CD1c-positive myeloid dendritic cell (primary cell): ENCODE measurements at regions not wholly inside any gene's neighbourhood (a gene's known extent, or its start where the extent isn't known, plus 50 kb on each side); places are given as distances from the start of the nearest gene placed in this dataset.

Experiments
- DNase-seq: peaks from one replicate; pipeline ENCODE4 v3.0.0-alpha.2; 2016; ENCODE audit errors: extremely low spot score

- DNase-seq: no peak
These were observed 329.5 kb downstream of the RPS24 start for GRCh38 chr10:78363190-78363589.

DNA sequence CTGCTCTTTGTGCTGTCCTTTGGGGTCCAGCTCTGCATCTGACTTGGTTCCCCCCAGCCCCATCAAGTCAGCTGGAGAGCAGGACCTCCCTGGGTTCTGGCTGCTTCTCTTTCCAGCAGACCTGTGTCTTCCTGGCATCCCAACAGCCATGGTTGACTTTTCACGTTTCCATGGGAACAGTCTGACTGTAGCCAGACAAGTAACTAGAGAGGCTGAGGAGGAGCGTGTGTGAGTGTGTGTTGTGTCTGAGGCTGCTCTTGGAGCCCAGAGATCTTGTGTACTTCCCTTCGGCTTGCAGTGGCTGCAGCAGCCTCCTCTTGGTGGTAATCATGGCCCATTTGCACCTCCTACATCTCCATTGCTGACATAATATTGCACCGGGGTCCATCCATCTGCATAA lies 332.0 kb downstream of the RPS24 start:
- no peak for DNase-seq

- DNase-seq: no peak
These were observed 333.2 kb downstream of the RPS24 start for GRCh38 chr10:78366663-78367411.

DNA sequence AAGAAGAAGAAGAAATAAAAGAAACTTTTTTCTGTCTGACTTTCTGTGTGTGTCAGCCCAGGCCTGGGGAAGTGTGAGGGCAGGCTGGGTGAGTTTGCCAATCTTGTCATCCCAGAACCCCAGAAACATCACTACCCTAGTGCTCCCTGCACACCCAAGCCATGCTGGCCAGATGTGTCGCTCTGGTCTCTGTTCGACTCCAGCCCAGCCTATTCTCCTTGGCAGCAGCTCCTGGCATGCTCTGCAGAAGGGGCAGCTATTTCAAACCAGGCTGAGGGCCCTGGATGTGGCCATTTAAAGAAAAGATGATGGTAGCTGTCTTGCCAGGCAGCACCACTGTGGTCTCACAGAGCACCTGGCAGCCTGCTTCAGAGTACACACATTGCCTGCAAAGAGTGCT lies 334.1 kb downstream of the RPS24 start:
- DNase-seq: no peak

GRCh38 chr10:78371136-78371535 lies 337.5 kb downstream of the RPS24 start:
- no peak for DNase-seq

DNA sequence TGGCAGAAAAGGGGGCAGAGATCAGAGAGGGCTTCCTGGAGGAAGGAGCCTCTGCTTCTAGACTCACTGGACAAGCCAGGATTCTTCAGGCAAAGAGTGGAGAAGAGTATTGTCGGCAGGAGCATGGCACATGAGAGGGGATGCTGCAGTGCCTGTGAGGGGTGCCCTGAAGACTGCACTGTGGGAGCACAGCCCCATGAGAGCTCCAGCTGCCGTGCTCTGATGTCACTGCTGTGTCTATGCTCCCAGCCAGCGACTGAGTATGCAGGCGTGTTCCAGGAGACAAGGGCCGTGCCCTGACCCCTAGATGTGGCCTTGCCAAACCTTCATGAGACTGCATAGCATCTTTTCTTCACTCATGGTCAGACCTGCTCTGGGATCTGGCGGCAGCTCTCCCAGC lies 339.1 kb downstream of the RPS24 start:
- DNase-seq: no peak

DNA sequence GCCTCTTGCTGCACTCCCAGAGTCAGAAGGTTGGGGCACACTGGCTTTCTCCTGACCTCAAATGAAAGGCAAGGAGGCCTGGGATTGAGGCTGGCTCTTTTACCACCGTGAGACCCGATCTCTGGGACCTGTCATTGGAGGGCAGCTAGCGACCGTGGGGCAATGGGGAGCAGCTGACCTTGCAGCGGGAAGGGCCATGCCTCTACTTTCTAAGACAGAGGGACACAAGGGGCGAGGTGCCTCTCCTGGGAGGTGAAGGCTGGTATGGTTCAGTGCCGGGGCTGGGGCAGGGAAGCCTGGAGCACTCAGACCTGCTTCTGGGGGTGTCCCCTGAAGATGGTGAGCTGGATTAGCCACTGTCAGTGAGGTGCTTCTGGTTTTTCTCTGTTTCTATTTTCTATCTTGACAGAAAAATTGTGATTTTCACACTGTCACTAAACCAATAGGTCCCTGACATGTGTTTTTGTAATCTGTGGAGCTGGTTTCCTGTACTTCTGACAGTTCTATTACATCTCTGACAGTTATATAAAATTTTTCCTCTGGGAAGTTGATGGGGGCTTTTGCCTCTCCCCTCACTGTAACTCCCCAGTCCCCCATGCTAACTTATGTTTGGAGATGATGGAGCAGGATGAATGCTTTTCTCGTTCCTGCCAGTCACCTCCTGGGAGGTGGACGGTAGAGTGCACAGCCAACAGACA lies 340.8 kb downstream of the RPS24 start:
- no peak for DNase-seq

DNA sequence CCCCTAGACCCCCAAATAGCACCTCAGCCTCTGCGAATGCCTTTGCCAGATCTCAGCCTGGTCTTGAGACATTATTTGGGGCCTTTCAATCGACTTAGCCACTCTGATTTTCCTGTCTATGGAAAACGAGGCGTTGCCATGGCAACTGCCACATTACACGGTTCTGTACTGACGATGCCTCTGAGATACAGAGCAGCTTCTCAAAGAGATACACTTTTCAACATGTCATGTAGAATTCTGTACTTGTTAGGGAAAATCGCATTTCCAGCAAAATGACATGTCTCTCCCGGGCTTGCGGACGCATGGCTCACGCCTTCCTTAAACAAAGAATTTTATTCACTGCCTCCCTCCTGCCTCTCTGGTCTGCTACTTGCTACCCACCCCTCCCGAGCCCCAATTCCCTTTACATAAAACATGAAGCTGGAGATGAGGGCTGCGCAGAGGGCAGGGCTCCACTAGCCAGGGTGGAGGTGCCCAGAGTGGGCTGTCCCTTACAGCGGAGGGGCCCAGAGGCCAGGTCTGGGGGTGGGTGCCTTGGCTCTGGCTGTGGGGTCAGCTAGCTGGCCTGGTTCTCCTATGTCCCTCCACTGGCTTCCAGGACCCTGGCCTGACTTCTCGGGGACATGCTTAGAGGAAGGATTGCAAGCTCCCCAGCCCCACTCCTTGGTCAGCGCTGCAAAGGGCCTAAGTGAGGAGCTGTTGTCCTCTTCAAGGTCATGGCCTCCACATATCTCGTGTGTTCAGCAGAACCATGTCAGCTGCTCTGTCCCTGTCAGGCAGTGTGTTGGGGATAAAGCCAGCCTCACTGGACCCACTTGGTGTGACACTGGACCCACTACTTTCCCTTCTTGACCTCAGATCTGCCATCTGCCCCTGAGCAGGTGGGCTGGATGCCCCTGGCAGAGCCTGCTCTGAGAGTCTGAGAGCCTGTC lies 342.5 kb downstream of the RPS24 start:
- no peak for DNase-seq

- DNase-seq: no peak
These were observed 343.7 kb downstream of the RPS24 start for GRCh38 chr10:78377356-78377755.

- peak; percentile 66 for DNase-seq
These were observed 344.5 kb downstream of the RPS24 start for GRCh38 chr10:78378192-78378591.

DNA sequence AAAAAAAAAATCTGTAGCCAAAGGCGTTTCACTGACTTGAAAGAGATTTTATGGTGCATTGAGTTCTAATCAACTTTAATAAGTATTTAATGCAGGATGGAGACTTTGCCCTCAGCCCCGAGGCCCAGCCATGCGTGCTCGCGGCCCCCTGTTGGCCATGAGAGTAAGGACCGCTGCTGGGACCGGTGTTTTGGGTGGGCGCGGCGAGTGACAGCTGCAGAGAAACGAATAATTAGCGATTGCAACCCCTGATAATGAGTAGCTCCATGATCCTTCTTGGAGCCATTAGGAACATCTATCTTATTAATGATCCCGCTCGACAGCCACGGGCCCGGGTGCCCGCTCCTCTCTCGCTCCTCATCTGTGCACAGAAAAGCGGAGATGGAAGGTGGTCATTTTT lies 347.4 kb downstream of the RPS24 start:
- DNase-seq: no peak

DNA sequence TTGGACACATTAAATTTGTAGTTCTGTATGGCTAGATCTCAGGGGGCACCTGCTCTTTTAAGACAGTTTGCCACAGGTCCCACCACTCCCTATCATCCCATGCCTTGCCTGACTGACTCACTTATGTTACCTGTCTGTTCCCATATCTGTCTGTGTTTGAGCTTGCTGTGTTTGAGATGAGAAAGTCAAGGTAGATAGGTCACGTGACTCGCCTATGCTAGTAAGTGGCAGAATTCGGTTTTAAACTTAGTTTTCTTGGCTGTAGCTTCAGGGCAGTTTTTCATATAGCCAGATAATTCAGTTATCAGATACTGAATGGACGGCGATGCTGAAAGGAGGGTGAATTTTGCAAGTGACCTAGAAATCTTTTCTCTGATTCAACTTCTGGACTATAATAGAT lies 348.4 kb downstream of the RPS24 start:
- DNase-seq: no peak

GRCh38 chr10:78382772-78383171 lies 349.1 kb downstream of the RPS24 start:
- no peak for DNase-seq

GRCh38 chr10:78383378-78384048 lies 349.9 kb downstream of the RPS24 start:
- no peak for DNase-seq

GRCh38 chr10:78384049-78384431 lies 350.4 kb downstream of the RPS24 start:
- DNase-seq: no peak

DNA sequence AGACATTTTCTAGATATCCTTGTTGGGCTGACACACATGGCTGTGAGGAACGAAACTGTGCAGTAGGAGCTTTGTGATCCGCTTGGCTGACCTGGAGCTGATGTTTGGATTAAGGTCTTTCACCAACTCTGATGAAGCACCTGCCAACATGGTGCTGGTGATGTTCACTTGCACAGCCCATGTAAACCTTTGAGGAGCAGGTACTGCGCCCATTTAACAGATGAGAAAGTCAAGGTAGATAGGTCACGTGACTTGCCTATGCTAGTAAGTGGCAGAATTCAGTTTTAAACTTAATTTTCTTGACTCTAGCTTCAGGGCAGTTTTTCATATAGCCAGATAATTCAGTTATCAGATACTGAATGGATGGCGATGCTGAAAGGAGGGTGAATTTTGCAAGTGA lies 351.9 kb downstream of the RPS24 start:
- no peak for DNase-seq

- no peak for DNase-seq
These were observed 352.8 kb downstream of the RPS24 start for GRCh38 chr10:78386509-78386908.

DNA sequence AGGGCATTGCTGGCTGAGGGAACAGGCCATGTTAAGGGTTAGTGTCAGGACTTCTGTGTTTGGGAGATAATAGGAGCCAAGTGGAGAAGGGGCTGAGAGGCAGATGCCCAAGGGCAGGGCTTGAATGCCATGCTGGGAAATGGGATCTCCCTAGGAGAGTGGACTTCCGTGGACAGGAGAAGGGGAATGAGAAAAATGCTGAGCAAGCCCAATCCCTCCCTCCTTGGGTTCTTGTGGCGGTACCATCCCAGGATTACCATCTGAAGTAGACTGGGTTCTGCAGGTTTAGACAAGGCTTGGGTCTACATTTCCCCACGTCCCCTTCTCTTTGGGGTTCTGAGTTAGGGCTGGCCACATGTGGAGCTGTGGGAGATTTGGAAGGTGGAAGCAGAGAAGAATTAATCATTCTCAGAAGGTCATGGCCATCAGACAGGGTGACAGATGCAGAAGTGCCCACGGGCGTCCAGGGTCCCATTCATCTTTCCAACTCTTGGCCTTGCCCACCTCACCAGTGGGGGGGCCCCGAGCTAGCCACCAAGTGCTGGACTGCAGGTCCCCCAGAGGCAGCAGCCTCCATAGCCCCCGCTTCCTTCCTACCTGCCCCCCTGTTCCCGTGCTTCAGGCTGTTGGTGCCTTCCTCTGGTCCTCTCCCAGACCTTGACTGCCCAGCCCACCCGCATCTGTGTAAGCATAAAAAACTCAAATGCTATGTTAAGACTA lies 354.8 kb downstream of the RPS24 start:
- no peak for DNase-seq

GRCh38 chr10:78389419-78389818 lies 355.8 kb downstream of the RPS24 start:
- DNase-seq: no peak

GRCh38 chr10:78390051-78390450 lies 356.4 kb downstream of the RPS24 start:
- DNase-seq: no peak

DNA sequence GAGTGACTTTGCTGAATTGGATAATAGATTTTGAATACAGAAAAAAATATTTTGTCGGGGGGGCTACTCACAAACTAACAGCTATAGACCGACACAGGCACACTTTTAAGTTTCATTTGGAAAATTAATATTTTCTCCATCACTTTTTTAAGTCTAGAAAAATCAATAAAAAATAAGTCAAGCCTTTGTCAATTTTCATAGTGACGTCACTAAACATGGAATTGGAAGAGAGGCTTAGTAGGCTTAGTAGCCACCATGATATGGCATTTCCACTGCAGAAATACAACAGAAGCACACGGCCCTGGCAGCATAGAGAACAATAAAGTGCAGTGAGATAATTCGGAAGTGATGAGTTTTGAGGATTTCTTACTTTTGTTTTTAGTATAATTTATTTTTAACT lies 357.2 kb downstream of the RPS24 start:
- DNase-seq: no peak
